Fibroblast of mammary gland (primary cell): ENCODE measurements at regions not wholly inside any gene's neighbourhood (a gene's known extent, or its start where the extent isn't known, plus 50 kb on each side); places are given as distances from the start of the nearest gene placed in this dataset.

Experiments used
- DNase-seq: peaks from one replicate; pipeline ENCODE4 v3.0.0-alpha.2; 2010; ENCODE audit warnings: low read depth
- H3K4me3 ChIP-seq: 2 replicates; pipeline ENCODE4 v1.5.1; 2011; ENCODE audit warnings: low read depth, mild to moderate bottlenecking, low read length, moderate library complexity; ENCODE audit not compliant: control insufficient read depth
- CTCF ChIP-seq: conservative IDR thresholded peaks from 2 replicates; pipeline ENCODE4 v1.5.1; 2011; ENCODE audit warnings: low read depth, low read length, inconsistent platforms; ENCODE audit not compliant: control insufficient read depth, insufficient read depth

GRCh38 chr5:60371065-60371464 is 328.9 kb downstream of the DEPDC1B start:
- no peak for TF ChIP-seq CTCF
- no peak overlapping the region for H3K4me3 ChIP-seq
- no peak for DNase-seq

GRCh38 chr5:60370508-60370907 is 329.5 kb downstream of the DEPDC1B start:
- TF ChIP-seq CTCF = no peak

GRCh38 chr5:60369391-60369790 is 330.6 kb downstream of the DEPDC1B start:
- no peak for TF ChIP-seq CTCF
- H3K4me3 ChIP-seq = no peak overlapping the region
- DNase-seq = no peak

More at GRCh38 chr5:60370508-60370907, 329.5 kb downstream of the DEPDC1B start:
- no peak for DNase-seq
- H3K4me3 ChIP-seq = no peak overlapping the region

- TF ChIP-seq CTCF = no peak
- no peak for DNase-seq
- no peak overlapping the region for H3K4me3 ChIP-seq
Measured at GRCh38 chr5:60368100-60368499, 331.9 kb downstream of the DEPDC1B start.

- DNase-seq = peak; percentile 21
- TF ChIP-seq CTCF = no peak
- H3K4me3 ChIP-seq = no peak overlapping the region
Measured at GRCh38 chr5:60366489-60366888, 333.5 kb downstream of the DEPDC1B start.

- H3K4me3 ChIP-seq = no peak overlapping the region
- no peak for TF ChIP-seq CTCF
- no peak for DNase-seq
Measured at GRCh38 chr5:60365001-60365400, 335.0 kb downstream of the DEPDC1B start.

GRCh38 chr5:60362158-60362557 is 337.8 kb downstream of the DEPDC1B start:
- DNase-seq = peak; percentile 78
- H3K4me3 ChIP-seq = no peak overlapping the region
- TF ChIP-seq CTCF = no peak
